GM21529 (cell line): ENCODE measurements at regions not wholly inside any gene's neighbourhood (a gene's known extent, or its start where the extent isn't known, plus 50 kb on each side); places are given as distances from the start of the nearest gene placed in this dataset.

Experiments
- ATAC-seq: cut with Tn5 transposase; IDR thresholded peaks from one replicate; pipeline ENCODE4 v1.9.1; 2021; ENCODE audit not compliant: unreplicated experiment

DNA sequence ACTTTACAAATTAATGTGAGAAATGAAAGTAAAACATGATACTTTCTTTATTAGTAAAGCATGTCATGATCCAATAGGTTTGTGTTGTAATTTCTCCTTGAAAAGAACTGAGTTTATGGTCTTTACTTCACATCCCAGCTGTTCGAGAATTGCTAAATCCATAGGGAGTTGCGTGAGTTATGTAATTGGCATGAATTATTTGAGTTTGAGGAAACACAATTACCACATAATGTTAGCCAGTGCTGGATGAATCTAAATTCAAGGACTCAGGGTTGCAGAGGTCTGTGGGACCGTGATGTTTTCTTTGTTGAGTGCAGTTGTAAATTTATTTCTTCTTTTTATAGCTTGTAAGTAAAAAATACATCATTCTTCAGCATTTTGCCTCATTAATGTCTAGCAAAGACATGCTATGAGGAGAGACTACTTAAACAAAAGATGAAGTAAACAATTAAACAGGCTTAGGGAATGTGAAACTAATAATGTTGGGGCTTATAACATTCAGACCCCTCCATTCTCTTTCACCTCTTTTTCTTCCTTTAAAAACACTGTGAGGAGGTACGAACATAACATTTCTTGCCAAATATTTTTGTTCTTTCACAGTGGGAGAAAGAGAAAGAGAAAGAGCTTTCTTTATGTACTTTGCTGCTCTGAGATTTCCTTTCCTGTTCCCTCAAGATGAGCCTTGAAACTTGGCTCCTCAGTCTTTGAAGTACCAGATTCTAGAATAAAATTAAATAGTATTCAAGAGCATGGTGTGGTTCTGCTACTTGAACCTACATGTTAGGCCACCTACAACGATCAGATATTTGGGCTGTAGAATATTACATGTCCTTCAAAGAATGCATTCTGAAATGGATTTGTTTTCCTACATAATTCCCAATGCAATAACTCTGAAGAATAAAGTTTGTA lies 159.6 kb upstream of the ANK2 start:
- ATAC-seq = no peak

DNA sequence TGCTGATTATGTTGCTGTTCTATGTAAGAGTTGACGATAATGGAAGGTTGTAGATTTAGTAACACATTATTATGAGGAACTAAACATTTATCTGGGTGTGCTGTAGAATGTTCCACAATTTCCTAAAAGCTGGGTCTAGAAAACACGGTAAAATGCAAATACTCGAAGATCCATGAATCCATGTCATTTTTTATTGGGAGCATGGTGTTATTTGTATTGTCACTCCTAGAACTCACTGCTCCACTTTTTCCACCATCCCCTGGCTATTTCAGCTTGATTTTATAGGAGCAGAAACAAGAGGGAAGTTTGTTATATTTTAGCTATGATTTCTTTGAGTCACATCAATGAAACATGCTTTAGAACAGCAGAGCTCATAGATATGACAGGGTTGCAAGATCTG lies 155.0 kb upstream of the ANK2 start:
- ATAC-seq = no peak

DNA sequence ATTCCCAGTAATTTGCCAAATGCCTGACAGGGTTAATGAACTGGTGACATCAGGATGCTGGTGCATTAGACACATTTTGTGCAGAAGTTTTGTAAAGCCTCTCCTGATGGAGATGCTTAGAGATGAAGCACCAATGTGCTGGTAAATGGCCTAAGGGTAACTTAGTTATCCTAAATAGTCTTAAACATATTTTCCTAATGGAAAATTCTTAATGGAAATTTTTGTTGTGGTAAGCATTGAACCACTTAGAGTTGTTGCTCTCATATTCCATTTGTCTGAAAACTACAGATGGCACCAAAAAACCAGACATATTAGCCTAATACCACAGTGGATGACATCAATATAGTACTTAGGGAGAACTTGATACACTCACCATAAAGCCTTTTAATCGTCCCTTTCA lies 154.5 kb upstream of the ANK2 start:
- ATAC-seq = no peak

DNA sequence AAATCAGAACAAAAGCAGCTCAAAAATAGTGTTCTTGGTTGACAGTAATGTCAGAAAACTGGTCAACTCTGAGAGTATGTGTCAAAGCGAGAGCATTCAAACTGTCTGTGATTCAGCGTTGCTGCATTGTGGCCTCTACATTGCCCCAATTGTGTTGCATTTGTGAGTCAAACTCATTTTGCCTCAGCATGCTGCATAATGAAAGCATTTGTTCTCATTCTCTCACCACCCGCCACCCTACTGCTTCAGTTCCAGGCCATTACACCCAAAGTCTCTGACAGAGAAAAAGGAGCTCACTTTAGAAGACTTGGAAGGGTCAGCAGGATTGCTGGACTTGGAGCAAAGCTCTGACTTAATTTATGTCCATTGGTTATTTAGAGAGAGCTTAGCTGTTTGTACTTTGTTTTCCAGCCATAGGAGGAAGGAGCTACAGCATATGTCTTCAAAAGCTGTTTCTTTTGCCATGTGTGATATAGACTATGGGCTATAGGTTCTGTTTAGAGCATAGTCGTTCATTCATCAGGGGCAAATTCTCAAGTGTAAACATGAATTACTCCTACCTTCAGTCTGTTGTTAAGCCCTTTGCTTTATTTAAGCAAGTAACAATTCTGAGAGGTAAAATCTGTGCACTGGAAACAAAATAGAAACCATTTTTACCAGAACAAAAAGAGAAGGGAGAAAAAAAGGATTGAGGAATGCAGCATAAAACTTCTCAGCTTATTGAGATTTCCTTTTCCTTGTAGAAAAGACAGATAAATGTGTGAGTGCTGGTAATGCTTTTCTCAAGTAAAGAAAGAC lies 153.4 kb upstream of the ANK2 start:
- ATAC-seq = peak; percentile 62

DNA sequence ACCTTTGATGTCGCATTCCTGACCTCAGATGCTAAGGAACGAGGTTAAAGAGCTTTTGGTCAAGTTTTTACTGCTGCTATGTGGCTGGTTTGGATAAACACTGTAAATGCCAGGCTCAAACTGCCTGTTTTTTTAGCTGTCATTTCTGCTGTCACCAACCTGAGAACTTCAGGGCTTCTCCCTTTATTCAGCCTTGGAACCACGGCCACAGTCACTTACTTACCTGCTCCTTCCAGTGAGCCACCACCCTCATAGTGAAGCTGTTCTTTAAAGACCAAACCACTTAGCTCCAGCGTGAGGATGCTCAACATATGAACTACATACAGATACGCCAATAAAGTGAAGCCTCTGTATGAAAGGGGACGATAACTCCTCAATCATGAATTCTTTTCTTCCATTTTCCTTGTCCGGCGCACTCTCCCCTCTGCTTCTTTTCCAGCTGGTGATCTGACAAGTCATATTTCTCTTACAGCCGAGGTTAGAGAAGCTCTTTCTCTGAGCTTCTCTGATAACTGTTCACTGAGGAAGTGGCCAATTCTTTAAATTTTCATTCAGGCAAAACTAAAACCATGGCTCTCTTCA lies 152.8 kb upstream of the ANK2 start:
- no peak for ATAC-seq

DNA sequence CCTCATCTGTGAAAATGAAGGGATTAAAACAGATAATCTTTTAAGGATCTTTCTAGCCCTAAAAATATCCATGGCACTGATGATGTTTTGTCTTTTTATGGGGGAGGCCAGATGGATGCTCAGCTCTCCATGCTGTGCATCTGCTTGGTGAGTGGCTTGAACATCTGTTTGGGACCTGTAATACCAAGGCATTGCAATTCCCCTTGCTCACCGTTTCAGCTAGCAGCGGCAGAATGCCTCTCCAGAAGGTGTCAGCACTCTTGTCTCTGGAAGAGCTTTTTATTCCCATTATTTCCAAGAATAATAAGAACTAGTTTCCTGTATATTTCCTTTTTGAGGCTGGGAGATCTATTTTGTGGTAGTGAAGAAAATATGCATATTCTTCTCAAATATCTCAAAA lies 151.9 kb upstream of the ANK2 start:
- no peak for ATAC-seq

DNA sequence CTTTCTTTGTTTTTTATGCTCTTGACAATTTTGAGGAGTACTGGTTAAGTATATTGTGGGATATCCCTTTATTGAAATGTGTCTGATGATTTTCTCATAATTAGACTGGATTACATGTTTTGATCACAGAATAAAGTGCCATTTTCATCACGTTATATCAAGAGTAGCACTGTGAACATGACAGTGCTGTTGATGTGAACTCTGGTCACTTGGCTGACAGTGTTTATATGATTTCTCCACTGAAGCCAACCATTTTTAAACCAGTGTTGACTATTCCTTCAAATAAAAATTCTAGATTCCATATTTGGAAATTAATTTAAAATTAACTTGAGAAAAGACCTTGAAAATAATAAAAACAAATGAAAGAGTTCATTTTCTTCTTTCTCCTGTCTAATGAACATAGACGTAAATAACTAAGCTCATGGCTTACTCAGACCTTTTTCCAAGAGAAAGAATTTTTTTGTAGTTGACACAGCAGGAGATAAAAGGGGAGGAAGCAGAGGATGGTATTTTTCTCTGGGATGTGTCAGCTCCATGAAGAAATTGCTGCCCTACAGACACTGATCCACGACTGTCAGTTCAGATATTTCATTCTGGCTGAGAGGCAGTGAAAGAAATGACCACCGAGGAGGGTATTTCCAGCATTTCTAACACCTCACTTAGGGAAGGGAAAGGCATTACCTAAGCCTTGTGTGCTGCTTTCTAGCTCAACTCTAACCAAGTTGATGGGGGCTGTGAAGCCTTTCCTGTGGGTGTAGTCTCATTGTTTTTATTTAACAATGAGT lies 150.9 kb upstream of the ANK2 start:
- no peak for ATAC-seq

DNA sequence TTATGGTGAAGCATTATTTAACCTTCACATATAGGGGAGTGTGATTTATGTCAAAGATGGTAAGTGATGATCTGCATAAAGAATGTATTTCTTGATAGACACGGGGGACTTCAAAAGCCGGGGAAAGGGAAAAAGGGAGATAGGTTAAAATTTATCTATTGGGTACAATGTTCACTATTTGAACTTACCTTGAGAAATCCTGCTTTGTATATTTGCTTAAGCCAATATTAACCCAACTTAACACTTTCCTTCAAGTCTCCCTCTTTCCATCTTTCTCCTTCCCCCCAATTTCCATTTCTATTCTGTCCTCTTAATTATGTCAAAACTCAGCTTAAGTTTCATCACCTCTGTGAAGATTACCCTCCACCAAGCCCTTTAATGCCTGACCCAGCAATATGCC lies 149.0 kb upstream of the ANK2 start:
- ATAC-seq = no peak

DNA sequence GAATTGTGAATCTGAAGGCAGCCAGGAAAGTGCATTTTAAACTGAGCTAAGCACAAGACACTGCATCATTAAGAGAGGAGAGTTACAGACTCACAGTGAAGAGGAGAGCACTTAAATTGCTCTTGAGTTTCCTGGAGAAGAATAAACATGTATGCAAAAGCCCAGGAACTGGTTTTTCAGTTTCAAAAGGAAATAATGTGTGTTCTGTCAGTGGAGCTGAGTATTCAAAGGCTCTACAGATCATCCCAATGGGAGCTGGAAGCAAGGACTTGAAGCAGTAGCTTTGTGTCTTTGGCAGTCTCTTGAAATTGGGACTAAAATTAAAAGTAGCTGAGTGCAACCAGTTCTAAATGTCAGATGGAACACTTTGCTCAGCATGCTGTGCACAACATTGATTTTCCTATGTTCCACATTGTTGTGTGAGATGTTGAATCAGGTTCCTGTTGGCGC lies 147.5 kb upstream of the ANK2 start:
- no peak for ATAC-seq

DNA sequence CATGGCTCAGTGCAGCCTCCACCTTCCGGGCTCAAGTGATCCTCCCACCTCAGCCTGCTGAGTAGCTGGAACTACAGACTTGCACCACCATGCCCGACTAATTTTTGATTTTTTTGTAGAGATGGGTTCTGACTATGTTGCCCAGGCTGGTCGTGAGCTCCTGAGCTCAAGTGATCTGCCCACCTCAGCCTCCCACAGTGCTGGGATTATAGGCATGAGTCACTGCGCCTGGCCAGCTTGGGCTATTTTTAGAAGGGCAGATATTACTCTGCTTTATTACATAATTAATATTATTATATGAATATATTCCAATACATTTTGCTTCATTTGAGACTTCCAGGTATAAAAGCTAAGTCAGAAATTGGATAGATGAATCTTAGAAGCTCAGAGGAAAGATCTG lies 143.7 kb upstream of the ANK2 start:
- ATAC-seq = no peak

DNA sequence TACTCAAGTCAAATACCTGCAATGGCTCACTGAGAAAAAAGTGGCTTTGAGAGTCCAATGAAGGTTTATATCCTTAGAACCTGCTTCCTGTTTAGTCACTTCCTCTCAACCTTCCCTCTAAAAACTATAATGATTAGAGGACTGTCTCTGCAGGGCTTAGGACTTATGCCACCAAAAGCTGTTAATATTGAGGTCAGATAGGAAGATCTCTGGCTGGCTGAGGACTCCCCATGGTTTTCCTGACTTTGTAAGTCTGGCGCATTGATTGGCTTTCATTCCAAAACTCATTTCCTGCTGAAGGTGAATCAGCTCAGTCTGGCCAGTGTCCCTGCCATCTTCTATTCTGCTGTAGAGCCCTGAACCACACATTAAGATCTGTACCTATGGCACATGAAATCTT lies 140.9 kb upstream of the ANK2 start:
- no peak for ATAC-seq

DNA sequence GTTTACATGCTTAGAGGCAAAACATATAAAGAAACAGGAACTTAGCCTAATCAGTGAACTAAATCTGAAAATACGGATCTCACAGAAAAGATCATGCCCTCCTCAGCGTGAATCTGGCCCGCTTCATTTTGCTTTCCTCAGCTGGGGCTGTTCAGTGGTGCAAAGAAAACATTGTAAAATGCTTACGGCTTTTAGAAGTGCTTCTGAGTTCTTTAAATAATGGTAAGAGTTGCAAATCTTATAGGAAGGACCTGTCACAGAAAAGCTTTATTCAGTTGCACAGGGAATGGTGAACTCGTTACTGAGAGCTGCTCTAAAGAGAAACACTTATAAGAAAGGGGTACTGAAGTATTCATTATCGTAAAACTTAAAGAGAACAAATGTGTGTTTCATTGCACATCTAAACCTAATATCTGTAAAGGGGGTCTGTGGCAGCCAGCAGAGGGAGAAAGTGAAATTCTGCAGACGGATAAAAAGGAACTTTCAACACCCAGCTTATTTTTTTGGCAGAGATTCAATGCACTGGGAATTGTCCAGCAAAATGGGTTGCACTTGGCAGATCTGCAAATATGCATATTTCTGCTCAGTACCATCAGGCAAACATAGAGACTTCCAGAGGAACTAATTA lies 139.2 kb upstream of the ANK2 start:
- peak; percentile 65 for ATAC-seq

DNA sequence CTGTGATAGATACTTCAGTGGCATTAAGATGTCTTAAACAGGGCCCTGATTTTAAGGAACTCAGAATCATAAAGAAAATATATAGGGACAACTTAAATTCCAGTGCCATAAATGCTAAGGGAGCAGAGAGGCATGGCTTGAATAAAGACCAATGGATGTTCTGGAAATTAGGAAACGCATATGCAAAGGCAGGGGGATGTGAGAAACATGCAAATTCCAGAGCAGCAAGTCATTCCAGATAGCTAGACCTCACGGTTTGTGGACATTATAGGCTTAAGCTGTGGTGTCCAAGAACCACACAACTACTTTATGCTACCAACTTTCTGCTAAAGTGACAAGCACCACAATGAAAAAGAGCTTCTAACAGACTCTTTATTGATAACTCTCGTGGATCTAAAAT lies 132.6 kb upstream of the ANK2 start:
- no peak for ATAC-seq

DNA sequence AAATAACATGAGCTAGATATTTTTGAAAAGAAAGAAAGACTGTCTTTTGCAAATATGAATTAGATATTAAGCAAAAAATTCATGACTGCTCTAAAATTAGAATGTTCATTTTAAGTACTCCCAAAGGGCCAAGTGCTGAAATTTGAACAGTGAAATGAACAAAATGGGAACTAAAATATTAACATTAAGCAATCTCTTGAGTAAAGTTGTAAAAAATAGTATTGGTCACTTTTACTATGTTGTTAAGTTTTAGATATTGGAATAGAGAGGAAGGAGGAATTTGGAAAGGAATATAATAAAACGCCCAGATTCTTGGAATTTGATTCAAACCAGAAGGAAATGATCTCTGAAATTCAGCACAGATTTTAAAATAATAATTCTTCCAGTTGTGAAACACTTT lies 125.9 kb upstream of the ANK2 start:
- no peak for ATAC-seq

DNA sequence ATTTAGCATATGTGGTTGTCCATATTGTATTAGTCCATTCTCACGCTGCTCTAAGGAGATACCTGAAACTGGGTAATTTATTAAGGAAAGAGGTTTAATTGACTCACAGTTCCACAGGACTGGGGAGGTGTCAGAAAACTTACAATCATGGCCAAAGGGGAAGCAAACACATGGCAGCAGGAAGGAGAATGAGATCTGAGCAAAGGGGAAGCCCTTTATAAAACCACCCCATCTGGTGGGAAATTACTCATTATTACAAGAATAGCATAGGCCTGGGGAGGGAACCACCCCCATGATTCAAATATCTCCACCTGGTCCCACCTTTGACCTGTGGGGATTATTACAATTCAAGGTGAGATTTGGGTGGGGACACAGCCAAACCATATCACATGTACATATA lies 122.6 kb upstream of the ANK2 start:
- no peak for ATAC-seq

DNA sequence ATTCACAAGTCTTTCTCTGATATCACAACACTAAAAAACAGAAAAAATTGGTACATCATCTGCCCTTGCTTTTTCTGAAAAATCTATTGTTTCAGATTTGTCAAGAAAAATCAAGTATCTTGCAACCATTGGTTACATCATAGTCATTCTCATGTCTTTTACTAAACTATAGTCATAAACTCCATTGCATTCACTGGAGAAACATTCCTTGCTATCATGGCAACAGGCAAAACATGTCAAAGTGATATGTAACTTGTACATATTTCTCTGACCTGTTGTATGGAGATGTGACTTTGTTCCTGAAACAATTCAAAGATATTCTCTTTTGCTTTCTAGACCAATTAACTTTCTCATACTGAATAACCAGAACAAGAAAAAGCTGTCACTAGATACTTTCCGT lies 121.9 kb upstream of the ANK2 start:
- ATAC-seq = no peak

DNA sequence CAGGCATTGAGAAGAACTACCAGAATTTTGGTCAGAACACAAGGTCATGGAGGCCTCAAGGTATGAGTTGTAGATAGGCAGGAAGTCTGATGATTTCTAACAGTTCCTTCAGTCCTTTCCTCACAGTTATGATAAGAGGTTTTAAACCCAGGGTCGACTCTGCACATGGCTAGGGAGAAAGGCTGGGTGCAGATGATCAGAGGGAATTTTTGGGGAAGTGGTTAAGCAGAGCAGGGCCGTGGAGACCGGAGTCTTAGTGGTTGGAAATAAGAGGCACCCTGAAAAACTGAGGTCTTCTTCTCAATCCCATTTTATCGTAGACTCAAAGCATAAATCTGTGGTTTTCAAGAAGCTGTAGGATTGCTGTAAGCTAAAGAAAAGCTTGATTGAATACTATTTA lies 118.5 kb upstream of the ANK2 start:
- no peak for ATAC-seq

DNA sequence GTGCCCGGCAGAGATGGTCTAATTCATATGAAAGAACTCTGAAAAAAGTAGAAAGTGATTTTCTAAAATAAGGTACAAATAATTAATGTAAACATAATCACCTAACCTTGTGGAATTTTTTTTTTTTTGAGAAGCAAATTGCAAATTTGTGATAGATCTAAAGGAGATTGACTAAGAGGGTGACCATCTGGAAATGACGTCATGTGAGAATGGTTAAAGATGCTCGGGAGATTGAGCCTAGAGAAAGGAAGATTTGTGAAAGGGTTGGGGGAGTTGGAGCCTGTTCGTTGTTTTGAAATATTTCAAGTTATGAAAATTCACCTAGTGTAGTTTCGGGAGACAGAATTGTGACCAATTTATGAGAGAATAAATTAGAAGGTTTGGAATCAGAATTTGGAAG lies 115.7 kb upstream of the ANK2 start:
- no peak for ATAC-seq

DNA sequence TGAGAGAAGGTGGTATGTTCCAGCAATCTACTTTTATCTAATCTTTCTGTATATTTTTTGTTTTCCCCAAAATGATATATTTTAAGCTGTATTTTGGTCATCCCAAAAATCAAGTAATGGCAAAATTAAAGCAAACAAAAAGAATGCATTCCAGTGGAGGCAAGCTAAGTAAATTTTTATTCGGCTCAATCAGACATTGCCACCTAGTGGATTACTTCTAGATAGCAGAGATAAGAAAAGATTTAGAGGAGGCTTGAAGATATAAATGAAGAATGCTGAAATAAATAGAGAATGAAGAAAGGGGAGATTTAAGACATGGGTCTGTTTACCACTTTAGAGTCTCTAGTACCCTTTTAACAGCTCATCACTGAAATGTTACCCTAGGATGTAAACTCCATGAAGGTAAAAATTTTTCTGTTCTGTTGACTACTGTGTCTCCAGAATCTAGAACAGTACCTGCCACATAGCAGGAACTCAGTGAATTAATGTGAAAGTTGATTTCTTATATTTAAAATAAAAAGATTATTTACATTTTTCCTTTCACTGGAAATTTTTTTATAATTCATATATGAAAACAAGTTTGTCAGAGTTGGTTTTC lies 110.9 kb upstream of the ANK2 start:
- no peak for ATAC-seq

DNA sequence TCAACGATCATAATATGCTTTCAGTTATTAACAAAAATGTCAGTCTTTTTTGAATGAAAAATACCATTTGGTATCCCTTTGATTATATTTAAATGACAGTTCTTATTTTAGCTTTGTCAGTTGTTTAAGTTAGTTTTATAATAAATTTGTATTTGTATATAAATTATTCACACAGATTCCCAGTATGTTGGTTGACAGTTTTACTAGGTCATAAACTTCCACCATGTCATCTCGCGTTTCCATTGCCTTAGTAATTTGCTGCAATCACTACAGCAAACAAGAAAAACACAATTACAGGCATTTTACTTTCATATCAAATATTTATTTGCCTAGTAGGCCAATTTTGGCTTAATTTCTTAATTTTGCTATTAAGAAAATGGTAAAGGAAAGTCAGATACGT lies 109.6 kb upstream of the ANK2 start:
- no peak for ATAC-seq
